ENCODE measurements at regions not wholly inside any gene's neighbourhood (a gene's known extent, or its start where the extent isn't known, plus 50 kb on each side); places are given as distances from the start of the nearest gene placed in this dataset.

- no peak overlapping the region for H3K4me3 ChIP-seq (ENCODE audit: low read length)
- no peak for TF ChIP-seq CTCF (conservative IDR thresholded peaks at IDR 0.05; ENCODE audit: low read depth, low read length)
- DNase-seq (ENCODE audit: low read depth): no peak
These were observed 1785.9 kb downstream of the PCDH7 start for GRCh38 chr4:32506067-32506466.

- H3K4me3 ChIP-seq (ENCODE audit: low read length): no peak overlapping the region
- no peak for TF ChIP-seq CTCF (conservative IDR thresholded peaks at IDR 0.05; ENCODE audit: low read depth, low read length)
- no peak for DNase-seq (ENCODE audit: low read depth)
These were observed 1798.9 kb downstream of the PCDH7 start for GRCh38 chr4:32519060-32519459.

GRCh38 chr4:32525420-32525819, 1805.3 kb downstream of the PCDH7 start:
- no peak for TF ChIP-seq CTCF (conservative IDR thresholded peaks at IDR 0.05; ENCODE audit: low read depth, low read length)
- H3K4me3 ChIP-seq (ENCODE audit: low read length): no peak overlapping the region
- DNase-seq (ENCODE audit: low read depth): no peak

DNA sequence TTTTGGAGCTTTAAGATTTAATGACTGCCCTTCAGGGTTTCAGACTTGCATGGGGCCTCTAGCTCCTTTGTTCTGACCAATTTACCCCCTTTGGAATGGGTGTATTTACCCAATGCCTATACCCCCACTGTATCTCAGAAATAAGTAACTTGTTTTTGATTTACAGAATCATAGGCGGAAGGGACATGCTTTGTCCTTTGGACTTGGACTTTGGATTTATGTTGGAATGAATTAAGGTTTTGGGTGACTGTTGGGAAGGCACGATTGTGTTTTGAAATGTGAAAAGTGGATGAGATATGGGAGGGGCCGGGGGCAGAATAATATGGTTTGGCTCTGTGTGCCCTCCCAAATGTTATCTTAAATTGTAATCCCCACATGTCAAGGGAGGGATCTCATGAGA, 1824.7 kb downstream of the PCDH7 start:
- DNase-seq (ENCODE audit: low read depth): no peak
- H3K4me3 ChIP-seq (ENCODE audit: low read length): no peak overlapping the region
- TF ChIP-seq CTCF (conservative IDR thresholded peaks at IDR 0.05; ENCODE audit: low read depth, low read length): no peak

DNA sequence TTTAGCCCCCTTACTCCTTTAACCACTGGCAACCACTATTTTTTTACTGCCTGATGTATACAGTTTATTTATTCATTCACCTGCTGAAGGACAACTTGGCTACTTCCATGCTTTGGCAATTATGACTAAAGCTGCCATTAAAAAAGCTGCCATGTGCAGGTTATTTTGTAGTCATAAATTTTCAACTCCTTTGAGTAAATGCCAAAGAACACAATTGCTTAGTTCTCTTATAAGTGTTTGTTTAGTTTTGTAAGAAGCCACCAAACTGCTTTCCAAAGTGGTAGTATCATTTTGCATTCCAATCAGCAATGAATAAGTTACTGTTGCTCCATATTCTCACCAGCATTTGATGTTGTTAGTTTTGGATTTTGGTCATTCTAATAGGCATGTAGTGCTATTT, 1831.8 kb downstream of the PCDH7 start:
- TF ChIP-seq CTCF (conservative IDR thresholded peaks at IDR 0.05; ENCODE audit: low read depth, low read length): no peak
- no peak for DNase-seq (ENCODE audit: low read depth)
- no peak overlapping the region for H3K4me3 ChIP-seq (ENCODE audit: low read length)

DNA sequence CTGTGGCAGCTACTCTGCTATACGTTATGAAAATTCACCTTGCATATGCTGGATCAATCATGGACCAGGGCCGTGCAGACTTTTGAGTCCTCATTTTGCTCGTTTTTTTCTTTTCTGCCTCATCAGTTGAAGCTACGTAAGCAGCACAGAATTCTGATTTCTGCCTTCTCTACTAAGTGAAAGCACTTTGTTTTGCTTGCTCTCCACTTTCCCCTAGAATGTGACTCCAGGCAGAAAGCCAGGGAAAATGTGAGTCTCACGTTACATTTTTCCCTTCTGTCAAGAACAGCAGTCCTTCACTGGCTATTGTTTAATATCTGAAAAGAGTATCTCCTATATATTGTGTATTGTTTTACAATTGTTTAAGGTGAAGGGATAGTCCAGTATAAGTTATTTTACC, 1840.1 kb downstream of the PCDH7 start:
- TF ChIP-seq CTCF (conservative IDR thresholded peaks at IDR 0.05; ENCODE audit: low read depth, low read length): no peak
- H3K4me3 ChIP-seq (ENCODE audit: low read length): no peak overlapping the region
- DNase-seq (ENCODE audit: low read depth): peak; percentile 58

GRCh38 chr4:32562010-32562409, 1841.8 kb downstream of the PCDH7 start:
- DNase-seq (ENCODE audit: low read depth): peak; percentile 73
- no peak for TF ChIP-seq CTCF (conservative IDR thresholded peaks at IDR 0.05; ENCODE audit: low read depth, low read length)
- H3K4me3 ChIP-seq (ENCODE audit: low read length): no peak overlapping the region

Measured in retinal pigment epithelial cell (primary cell).